DOHH2 (cell line): ENCODE measurements at regions not wholly inside any gene's neighbourhood (a gene's known extent, or its start where the extent isn't known, plus 50 kb on each side); places are given as distances from the start of the nearest gene placed in this dataset.

ENCODE experiments used
- H3F3A ChIP-seq: fragments of 200-600 bp; sonication (generic), shearing (Covaris generic); 2 replicates; pipeline ENCODE4 v1.6.0; 2016; ENCODE audit warnings: antibody characterized with exemption, mild to moderate bottlenecking; ENCODE audit not compliant: control insufficient read depth, insufficient read depth
- H3K27ac ChIP-seq: fragments of 200-600 bp; sonication (generic); 2 replicates; pipeline ENCODE4 v1.5.1; 2014; ENCODE audit warnings: low read depth, mild to moderate bottlenecking, low read length, moderate library complexity
- H3K27me3 ChIP-seq: fragments of 200-600 bp; sonication (generic); 2 replicates; pipeline ENCODE4 v1.6.1; 2014; ENCODE audit warnings: mild to moderate bottlenecking, low read length, mixed read lengths; ENCODE audit not compliant: control insufficient read depth
- H3K36me3 ChIP-seq: fragments of 200-600 bp; sonication (generic); 2 replicates; pipeline ENCODE4 v1.6.1; 2014; ENCODE audit warnings: mild to moderate bottlenecking, low read length, moderate library complexity, mixed read lengths; ENCODE audit not compliant: control insufficient read depth
- H3K4me1 ChIP-seq: fragments of 200-600 bp; sonication (generic); 2 replicates; pipeline ENCODE4 v1.6.1; 2014; ENCODE audit warnings: mild to moderate bottlenecking, low read length, mixed read lengths; ENCODE audit not compliant: control insufficient read depth
- H3K4me2 ChIP-seq: fragments of 200-600 bp; sonication (generic); 2 replicates; pipeline ENCODE4 v1.6.0; 2014; ENCODE audit warnings: mild to moderate bottlenecking, low read length, moderate library complexity
- H3K4me3 ChIP-seq: fragments of 200-600 bp; sonication (generic); 2 replicates; pipeline ENCODE4 v1.5.1; 2014; ENCODE audit warnings: mild to moderate bottlenecking, low read length, mixed read lengths
- H3K79me2 ChIP-seq: fragments of 200-600 bp; sonication (generic); 2 replicates; pipeline ENCODE4 v1.6.1; 2014; ENCODE audit warnings: mild to moderate bottlenecking, low read length, mixed read lengths; ENCODE audit not compliant: control insufficient read depth
- H3K9me2 ChIP-seq: fragments of 200-600 bp; sonication (generic); replicated peaks from 2 replicates; pipeline ENCODE4 v1.6.1; 2014; ENCODE audit warnings: mild to moderate bottlenecking, low read length, mixed read lengths; ENCODE audit not compliant: control insufficient read depth
- H3K9me3 ChIP-seq: fragments of 200-600 bp; sonication (generic); 2 replicates; pipeline ENCODE4 v1.6.1; 2014; ENCODE audit warnings: antibody characterized with exemption, low read length, mixed read lengths; ENCODE audit not compliant: control insufficient read depth, insufficient read depth
- H4K20me1 ChIP-seq: fragments of 200-600 bp; sonication (generic); 2 replicates; pipeline ENCODE4 v1.6.0; 2014; ENCODE audit warnings: low read depth, mild to moderate bottlenecking, antibody characterized with exemption, low read length, moderate library complexity; ENCODE audit not compliant: control insufficient read depth, insufficient read depth
- EZH2phosphoT487 ChIP-seq: fragments of 200-600 bp; sonication (generic); IDR thresholded peaks from 2 replicates; pipeline ENCODE4 v1.6.1; 2017; ENCODE audit warnings: borderline replicate concordance, mild to moderate bottlenecking, antibody characterized with exemption, low read length, moderate library complexity, mixed read lengths
- TF ChIP-seq, protein P1 (sequence below): fragments of 200-600 bp; sonication (generic); IDR thresholded peaks from one replicate; pipeline ENCODE4 v1.5.1; 2014; ENCODE audit warnings: antibody characterized with exemption, mild to moderate bottlenecking, low read depth, low read length; ENCODE audit not compliant: poor library complexity, severe bottlenecking

DNA sequence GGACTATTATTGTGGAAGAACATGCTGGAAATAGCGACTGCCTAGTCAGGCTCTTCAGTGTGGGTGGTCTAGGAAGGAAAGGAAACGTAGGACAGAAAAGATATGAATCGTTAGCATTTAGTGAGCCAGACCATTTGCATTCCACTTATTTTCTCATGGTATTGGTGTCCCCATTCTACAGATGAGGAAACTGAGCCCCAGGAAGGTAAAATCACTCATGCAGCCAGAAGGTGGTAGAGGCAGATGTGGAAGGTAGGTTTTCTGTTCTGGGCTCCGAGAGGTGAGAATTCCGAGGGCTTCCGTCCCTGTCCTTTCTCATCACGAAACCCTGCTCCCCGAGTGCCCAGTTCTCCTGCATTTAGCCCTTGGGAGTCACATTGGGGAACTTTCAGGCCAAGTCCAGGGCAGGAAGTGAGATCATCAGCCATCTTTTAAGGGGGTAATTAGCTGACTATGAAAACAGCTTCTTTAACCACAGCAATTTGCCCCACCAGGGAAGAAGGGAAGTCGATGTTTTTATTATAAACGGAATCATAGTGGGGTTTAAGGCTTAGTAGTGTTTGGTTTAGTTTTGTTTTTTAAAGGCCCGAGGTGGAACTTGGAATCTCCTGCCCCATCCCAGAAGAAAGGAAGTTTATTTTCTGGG, 110.7 kb upstream of the IRX3 start:
- Histone ChIP-seq H3K27me3 (no peaks in the 10 kb centered on the region), H3K9me2 (no peaks in the 10 kb centered on the region), H3K79me2 (no peaks in the 10 kb centered on the region), H3K36me3 (no peaks in the 10 kb centered on the region), H4K20me1 (no peaks in the 10 kb centered on the region), H3K9me3 (no peaks in the 10 kb centered on the region), H3K4me2 (no peak overlapping the region), H3K27ac (no peak overlapping the region), H3F3A (no peaks in the 10 kb centered on the region), H3K4me1 (no peaks in the 10 kb centered on the region), H3K4me3 (no peak overlapping the region)
- TF ChIP-seq EZH2phosphoT487: no peak
- TF ChIP-seq, protein P1, sequence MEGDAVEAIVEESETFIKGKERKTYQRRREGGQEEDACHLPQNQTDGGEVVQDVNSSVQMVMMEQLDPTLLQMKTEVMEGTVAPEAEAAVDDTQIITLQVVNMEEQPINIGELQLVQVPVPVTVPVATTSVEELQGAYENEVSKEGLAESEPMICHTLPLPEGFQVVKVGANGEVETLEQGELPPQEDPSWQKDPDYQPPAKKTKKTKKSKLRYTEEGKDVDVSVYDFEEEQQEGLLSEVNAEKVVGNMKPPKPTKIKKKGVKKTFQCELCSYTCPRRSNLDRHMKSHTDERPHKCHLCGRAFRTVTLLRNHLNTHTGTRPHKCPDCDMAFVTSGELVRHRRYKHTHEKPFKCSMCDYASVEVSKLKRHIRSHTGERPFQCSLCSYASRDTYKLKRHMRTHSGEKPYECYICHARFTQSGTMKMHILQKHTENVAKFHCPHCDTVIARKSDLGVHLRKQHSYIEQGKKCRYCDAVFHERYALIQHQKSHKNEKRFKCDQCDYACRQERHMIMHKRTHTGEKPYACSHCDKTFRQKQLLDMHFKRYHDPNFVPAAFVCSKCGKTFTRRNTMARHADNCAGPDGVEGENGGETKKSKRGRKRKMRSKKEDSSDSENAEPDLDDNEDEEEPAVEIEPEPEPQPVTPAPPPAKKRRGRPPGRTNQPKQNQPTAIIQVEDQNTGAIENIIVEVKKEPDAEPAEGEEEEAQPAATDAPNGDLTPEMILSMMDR: no peak

DNA sequence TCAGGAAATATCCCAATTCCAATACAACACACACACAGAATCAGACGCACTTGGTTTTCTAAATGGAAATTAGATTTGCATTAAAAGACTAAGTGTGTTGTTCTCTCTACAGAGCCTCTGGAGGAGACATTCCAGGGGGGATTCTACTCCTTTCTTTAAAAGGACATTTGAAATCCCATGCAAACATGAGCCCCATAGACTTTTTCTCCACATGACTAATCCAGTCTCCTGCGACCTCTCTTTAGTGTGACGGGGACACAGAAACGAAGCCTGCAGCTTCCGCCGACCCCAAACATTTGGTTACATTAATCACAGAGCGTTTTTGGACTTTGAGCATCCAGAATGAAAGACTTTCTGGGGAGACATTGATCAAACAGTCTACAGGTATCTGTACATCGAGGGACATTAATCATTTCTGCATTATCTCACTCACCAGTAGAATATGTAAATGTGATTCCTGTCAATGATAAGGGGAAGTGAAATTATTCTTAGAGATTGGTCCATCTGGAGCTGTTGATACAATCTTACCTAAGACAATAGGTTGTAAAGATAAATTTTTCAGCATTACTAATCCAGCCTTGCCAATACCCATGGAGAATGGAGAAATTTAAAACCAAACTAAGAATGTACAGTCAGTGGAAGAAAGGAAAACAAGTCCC, 103.4 kb upstream of the IRX3 start:
- Histone ChIP-seq H3F3A (no peaks in the 10 kb centered on the region), H3K4me3 (no peak overlapping the region), H3K27ac (no peak overlapping the region), H3K4me2 (no peak overlapping the region), H3K4me1 (no peaks in the 10 kb centered on the region), H4K20me1 (no peaks in the 10 kb centered on the region), H3K36me3 (no peaks in the 10 kb centered on the region), H3K9me2 (no peaks in the 10 kb centered on the region), H3K27me3 (no peaks in the 10 kb centered on the region), H3K9me3 (no peaks in the 10 kb centered on the region), H3K79me2 (no peaks in the 10 kb centered on the region)
- TF ChIP-seq, protein P1: no peak
- TF ChIP-seq EZH2phosphoT487: no peak

GRCh38 chr16:54385141-54385540, 98.6 kb upstream of the IRX3 start:
- Histone ChIP-seq H3K27ac (no peak overlapping the region), H3K4me3 (no peak overlapping the region), H3F3A (no peaks in the 10 kb centered on the region), H3K9me2 (no peaks in the 10 kb centered on the region), H3K36me3 (no peaks in the 10 kb centered on the region), H3K9me3 (no peaks in the 10 kb centered on the region), H3K4me1 (no peaks in the 10 kb centered on the region), H3K79me2 (no peaks in the 10 kb centered on the region), H3K27me3 (no peaks in the 10 kb centered on the region), H3K4me2 (no peak overlapping the region), H4K20me1 (no peaks in the 10 kb centered on the region)
- no peak for TF ChIP-seq EZH2phosphoT487
- TF ChIP-seq, protein P1: no peak
